HS-27A (cell line): ENCODE measurements at regions not wholly inside any gene's neighbourhood (a gene's known extent, or its start where the extent isn't known, plus 50 kb on each side); places are given as distances from the start of the nearest gene placed in this dataset.

ENCODE experiments used
- DNase-seq: peaks from one replicate; pipeline ENCODE4 v3.0.0-alpha.2; 2012; ENCODE audit warnings: low read depth, missing footprints

DNA sequence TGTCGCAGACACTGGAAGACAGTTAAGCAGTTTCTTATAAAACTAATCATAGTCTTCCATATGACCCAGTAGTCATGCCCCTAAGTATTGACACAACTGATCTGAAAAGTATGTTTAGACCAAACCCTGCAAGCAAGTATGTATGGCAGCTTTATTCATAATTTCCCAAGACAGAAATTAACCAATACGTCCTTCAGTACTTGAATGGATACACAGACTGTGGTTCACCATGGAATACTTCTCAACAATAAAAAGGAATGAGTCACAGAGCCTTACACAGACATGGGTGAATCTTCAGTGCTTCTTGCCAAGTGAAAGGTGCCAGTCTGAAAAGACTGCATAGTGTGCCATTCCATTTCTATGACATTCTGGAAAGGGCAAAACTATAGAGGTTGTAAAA is 50.2 kb upstream of the AKR1E2 start:
- no peak for DNase-seq

DNA sequence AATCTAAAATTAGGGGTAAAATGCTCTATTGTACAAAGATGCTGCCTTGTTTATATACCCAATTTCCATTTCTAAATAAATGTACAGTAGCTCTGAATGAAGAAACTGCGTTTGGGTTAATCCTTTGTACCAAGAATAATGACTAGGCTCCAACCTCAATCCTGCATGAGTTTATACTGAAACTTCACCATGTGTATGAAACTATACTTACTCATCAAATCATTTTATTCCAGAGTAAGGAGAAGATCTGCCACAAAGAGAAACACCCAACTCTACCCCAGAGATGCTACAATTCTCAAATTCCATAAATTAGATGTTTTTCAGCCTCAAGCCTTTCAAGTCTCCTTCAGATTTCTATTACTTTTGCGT is 53.8 kb upstream of the AKR1E2 start:
- no peak for DNase-seq

- peak; percentile 49 for DNase-seq
These were observed 54.3 kb upstream of the AKR1E2 start for GRCh38 chr10:4771554-4772201.

GRCh38 chr10:4770801-4771553 is 55.0 kb upstream of the AKR1E2 start:
- DNase-seq: peak; percentile 64

- no peak for DNase-seq
These were observed 57.6 kb upstream of the AKR1E2 start for GRCh38 chr10:4768416-4768815.

DNA sequence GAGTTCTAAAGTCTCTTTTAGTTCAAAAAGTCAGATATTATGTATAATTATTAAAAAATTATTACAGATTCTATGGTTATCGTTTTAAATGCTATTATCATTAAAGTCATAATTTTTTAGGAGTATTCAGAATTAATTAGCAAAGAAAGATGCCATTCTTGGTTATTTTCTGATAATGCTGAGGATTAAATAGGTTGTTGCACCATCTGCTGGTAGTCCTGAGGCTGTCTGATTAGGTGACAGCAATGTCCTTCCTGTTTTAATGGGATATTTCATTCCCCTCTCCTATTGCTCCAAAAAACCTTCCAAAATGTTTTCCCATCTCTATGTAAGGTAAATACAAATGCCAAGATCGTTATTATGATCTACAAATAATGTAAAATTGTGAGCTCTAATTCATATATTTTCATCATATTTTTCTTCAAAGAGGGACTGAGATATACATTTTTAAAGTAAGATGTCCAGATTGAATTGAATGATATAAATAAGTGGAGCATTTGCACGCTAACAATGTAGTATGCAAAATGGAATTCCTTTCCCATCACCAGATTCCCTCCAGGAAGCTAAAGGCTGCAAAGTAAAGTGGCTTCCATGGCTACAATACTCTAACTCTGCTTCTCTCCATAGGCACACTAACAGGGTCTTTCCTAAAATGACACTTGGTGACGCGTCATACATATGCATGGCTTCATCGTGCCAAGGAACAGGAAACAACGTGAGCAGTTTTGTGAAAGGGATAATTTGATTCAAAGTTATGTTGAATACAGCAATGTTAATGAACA is 58.8 kb upstream of the AKR1E2 start:
- no peak for DNase-seq

DNA sequence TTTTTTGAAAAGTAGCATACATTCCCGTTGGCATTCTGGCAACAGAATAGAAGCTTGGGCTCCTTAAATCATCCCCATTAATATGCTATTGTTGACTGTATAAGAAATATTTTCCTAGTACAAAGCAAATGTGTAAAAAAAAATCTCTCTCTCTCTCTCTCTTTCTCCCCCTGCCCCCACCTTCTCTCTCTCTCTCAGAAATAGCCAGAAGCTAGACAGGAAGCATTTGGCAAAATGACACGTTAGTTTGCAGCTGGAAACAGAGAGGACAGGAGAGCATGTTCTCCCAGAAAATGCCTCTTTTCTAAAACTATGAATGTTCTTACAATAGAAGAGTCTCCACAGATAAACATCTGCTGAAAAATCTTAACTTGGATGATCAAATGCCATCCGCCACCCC is 59.6 kb upstream of the AKR1E2 start:
- DNase-seq: no peak

DNA sequence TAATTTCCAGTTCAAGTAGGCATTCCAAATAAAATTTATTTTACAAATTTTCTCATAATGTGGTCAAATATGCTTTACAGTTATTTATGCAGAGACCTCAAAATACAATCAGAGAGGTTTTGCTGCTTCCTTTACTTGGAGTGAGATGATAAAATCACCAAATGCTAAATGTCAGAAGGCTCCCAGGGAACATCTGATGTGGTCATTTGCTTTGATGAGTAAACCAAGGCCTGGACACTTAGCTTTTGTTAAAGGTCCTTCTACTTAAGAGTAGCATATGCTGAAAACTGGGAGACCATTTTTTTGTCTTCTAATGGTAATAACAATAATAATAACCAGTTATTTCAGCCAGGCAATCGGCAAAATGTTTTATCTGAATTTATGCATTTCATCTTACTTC is 60.6 kb upstream of the AKR1E2 start:
- no peak for DNase-seq

GRCh38 chr10:4763960-4764428 is 62.0 kb upstream of the AKR1E2 start:
- no peak for DNase-seq

- DNase-seq: no peak
These were observed 62.5 kb upstream of the AKR1E2 start for GRCh38 chr10:4763513-4763912.

GRCh38 chr10:4758256-4758655 is 67.8 kb upstream of the AKR1E2 start:
- DNase-seq: no peak

DNA sequence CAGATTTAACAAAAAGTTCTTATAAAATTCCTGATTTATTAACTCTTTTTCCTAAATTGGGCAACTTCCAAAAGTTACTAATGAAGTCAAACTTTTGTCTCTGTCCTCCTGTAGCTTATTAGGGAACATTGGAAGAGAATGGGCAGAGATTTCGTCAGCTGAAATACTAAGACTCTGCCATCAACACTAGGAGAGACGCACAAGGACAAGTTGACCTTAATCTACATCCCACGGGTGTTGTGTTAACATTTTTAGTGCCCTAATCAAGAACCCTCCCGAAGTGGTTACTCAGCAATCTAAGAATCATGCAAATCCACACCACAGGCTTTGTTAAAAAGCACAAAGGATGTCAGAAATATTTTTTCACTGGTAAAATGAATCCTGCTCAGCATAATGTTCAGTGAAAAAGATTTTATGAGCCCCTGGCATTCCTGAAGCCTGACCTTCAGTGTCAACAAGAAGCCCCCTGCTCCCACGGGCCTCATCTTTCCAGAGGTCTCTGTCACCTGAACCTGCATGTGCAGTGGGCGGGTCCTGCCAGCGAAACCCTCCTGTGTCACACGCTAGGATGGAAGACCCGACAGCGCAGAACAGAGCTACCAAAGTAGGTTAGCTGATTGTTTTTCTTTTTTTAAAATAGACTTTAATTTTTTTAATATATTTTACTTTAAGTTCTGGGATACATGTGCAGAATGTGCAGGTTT is 70.6 kb upstream of the AKR1E2 start:
- DNase-seq: no peak

DNA sequence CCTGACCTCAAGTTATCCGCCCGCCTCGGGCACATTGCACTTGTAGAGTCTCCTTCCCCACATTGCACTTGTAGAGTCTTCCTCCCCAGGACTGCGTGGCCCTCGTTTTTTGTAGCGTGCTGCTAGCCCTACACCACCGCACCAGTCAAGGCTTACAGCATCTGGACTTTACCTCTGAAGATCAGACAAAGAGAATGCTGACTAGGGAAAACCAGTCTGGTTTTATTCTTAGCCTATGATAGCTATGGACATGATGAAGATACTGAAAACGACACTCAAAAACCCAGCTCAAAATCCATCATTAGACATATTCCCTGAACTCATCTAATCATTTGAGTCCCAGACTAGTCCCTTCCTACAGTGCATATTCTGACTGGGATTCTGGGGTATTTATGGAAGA is 71.9 kb upstream of the AKR1E2 start:
- no peak for DNase-seq

GRCh38 chr10:4751211-4751610 is 74.8 kb upstream of the AKR1E2 start:
- DNase-seq: no peak

DNA sequence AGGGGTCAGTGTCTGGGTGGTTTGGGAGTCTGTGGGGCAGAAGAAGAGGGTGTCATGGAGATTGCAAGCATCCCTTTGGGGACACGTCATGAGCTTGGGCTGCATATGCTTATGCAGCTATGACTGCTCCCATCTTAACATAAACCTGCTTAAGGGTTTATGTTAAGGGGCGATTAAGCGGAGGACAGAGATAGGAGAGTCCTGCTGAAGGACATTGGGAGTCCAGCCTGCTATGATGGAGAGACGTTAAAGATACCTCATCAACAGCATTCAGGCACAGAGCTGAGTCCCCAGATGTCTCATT is 76.8 kb upstream of the AKR1E2 start:
- DNase-seq: no peak

GRCh38 chr10:4748491-4749270 is 77.3 kb upstream of the AKR1E2 start:
- no peak for DNase-seq

- DNase-seq: no peak
These were observed 83.8 kb upstream of the AKR1E2 start for GRCh38 chr10:4742217-4742616.

- no peak for DNase-seq
These were observed 85.5 kb upstream of the AKR1E2 start for GRCh38 chr10:4740471-4740870.

GRCh38 chr10:4736608-4737007 is 89.4 kb upstream of the AKR1E2 start:
- no peak for DNase-seq

GRCh38 chr10:4736183-4736582 is 89.8 kb upstream of the AKR1E2 start:
- no peak for DNase-seq

GRCh38 chr10:4733843-4734224 is 92.2 kb upstream of the AKR1E2 start:
- no peak for DNase-seq
